Type B pancreatic cell (in vitro differentiated cells): ENCODE measurements at regions not wholly inside any gene's neighbourhood (a gene's known extent, or its start where the extent isn't known, plus 50 kb on each side); places are given as distances from the start of the nearest gene placed in this dataset.

Source experiments
- DNase-seq: peaks from one replicate; pipeline ENCODE4 v3.0.0; 2021; ENCODE audit warnings: mixed read lengths; ENCODE audit not compliant: unreplicated experiment; ENCODE audit errors: extremely low spot score
- H3K27ac Mint-ChIP-seq: 2 replicates; pipeline ENCODE4 v1.8.0; 2021; ENCODE audit warnings: mild to moderate bottlenecking, mixed read lengths
- H3K27me3 Mint-ChIP-seq: 2 replicates; pipeline ENCODE4 v1.8.0; 2021; ENCODE audit warnings: mixed read lengths
- H3K36me3 Mint-ChIP-seq: 2 replicates; pipeline ENCODE4 v1.8.0; 2021; ENCODE audit warnings: mixed read lengths
- H3K4me1 Mint-ChIP-seq: one replicate; pipeline ENCODE4 v1.8.0; 2021; ENCODE audit warnings: mixed read lengths; ENCODE audit not compliant: unreplicated experiment
- H3K4me3 Mint-ChIP-seq: 2 replicates; pipeline ENCODE4 v1.8.0; 2021; ENCODE audit warnings: mild to moderate bottlenecking, mixed read lengths
- H3K9me3 Mint-ChIP-seq: 2 replicates; pipeline ENCODE4 v1.8.0; 2021; ENCODE audit warnings: mixed read lengths
- TF ChIP-seq, protein P1 (sequence below): fragments of 200-600 bp; sonication (generic); conservative IDR thresholded peaks from 2 replicates; pipeline ENCODE4 v1.5.0; 2021; ENCODE audit warnings: antibody characterized with exemption, mild to moderate bottlenecking

DNA sequence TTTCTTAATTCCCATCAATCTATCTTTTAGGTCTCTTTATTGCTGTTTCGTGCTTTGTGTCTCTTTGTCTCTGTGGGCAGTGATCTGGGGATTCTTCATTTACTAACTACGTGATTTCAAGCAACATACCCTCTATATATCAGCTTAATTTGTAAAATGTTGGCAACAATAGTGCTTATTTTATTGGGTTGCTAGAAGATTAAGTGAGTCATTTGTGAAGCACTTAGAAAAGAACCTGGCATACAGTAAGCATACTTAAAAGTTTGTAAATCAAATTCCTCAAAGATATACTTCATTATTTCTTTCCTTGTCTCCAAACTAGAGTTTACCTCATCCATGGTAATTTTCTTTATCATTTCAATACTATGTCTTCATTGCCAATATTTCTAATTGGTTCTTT is 669.7 kb downstream of the MAT2B start:
- Mint-ChIP-seq H3K4me1 (peaks cover 4% of the 10 kb centered on the region), H3K36me3 (no peaks in the 10 kb centered on the region), H3K9me3 (peaks cover 4% of the 10 kb centered on the region), H3K27me3 (no peaks in the 10 kb centered on the region), H3K4me3 (no peak overlapping the region), H3K27ac (no peak overlapping the region)
- no peak for DNase-seq
- TF ChIP-seq, protein P1, sequence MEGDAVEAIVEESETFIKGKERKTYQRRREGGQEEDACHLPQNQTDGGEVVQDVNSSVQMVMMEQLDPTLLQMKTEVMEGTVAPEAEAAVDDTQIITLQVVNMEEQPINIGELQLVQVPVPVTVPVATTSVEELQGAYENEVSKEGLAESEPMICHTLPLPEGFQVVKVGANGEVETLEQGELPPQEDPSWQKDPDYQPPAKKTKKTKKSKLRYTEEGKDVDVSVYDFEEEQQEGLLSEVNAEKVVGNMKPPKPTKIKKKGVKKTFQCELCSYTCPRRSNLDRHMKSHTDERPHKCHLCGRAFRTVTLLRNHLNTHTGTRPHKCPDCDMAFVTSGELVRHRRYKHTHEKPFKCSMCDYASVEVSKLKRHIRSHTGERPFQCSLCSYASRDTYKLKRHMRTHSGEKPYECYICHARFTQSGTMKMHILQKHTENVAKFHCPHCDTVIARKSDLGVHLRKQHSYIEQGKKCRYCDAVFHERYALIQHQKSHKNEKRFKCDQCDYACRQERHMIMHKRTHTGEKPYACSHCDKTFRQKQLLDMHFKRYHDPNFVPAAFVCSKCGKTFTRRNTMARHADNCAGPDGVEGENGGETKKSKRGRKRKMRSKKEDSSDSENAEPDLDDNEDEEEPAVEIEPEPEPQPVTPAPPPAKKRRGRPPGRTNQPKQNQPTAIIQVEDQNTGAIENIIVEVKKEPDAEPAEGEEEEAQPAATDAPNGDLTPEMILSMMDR: no peak

DNA sequence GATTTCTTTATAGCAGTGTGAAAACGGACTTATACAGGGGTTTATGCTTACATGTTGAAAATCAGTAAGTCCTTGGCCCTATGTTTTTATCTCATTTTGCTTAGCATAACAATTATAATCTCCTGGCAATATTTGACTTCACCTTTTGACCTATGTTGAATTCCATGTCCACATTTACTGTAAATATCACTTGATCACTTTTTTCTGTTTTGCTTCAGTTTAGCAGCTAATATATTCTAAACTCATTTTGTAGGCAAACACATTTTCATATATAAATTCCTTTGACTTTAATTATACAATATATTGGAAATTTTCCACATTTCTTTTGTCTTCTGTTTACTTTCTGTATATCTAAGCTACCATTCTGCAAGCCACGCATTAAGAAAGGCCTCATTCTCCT is 674.0 kb downstream of the MAT2B start:
- H3K4me1 Mint-ChIP-seq: peaks cover 4% of the 10 kb centered on the region
- peaks cover 4% of the 10 kb centered on the region for H3K9me3 Mint-ChIP-seq
- no peak overlapping the region for H3K4me3 Mint-ChIP-seq
- H3K36me3 Mint-ChIP-seq: no peaks in the 10 kb centered on the region
- TF ChIP-seq, protein P1: no peak
- no peak for DNase-seq
- H3K27ac Mint-ChIP-seq: no peak overlapping the region
- H3K27me3 Mint-ChIP-seq: no peaks in the 10 kb centered on the region

DNA sequence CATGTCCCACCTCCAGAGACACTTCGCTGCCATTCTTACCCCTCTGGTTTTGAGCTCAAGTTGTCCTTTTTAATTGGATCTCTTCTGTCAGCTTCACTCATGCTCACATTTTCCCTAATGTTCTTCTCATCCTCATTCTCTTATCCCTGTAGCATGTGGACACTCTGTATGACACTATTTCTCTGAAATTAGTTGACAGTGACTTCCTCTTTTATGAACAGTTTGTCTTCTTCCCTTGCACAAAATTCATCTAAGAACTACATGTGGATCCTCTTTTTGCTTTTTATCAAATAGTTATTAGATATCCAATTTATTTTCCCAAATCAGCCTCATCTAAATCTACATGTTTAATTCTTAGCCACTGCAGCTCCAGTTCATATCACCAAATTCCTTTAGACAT is 676.2 kb downstream of the MAT2B start:
- no peak for DNase-seq
- TF ChIP-seq, protein P1: no peak
- peaks cover 4% of the 10 kb centered on the region for H3K9me3 Mint-ChIP-seq
- H3K27ac Mint-ChIP-seq: no peak overlapping the region
- H3K4me3 Mint-ChIP-seq: no peak overlapping the region
- H3K27me3 Mint-ChIP-seq: no peaks in the 10 kb centered on the region
- H3K36me3 Mint-ChIP-seq: no peaks in the 10 kb centered on the region
- H3K4me1 Mint-ChIP-seq: peaks cover 4% of the 10 kb centered on the region

DNA sequence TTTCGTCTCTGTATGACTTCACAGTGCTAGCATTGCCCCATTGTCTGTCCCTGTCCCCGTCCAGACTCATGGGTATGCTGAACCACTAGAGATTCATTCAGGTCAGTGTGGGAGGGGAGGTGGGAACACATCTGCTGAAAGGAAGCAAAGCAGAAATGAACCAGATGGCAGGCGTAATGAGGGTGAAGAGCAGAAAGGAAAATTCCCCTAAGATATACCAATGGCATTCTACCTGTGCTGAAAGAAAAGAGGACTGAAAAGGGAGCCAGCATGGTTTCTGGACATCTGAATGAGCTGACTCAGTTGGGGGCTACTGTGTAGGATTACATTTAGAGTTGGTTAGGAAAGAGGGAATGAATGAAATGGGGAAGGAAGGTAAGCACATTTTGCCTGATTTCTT is 678.7 kb downstream of the MAT2B start:
- Mint-ChIP-seq H3K36me3 (no peaks in the 10 kb centered on the region), H3K4me1 (peaks cover 8% of the 10 kb centered on the region), H3K4me3 (no peak overlapping the region), H3K27me3 (peaks cover 3% of the 10 kb centered on the region), H3K27ac (no peak overlapping the region), H3K9me3 (no peaks in the 10 kb centered on the region)
- no peak for DNase-seq
- TF ChIP-seq, protein P1: no peak

DNA sequence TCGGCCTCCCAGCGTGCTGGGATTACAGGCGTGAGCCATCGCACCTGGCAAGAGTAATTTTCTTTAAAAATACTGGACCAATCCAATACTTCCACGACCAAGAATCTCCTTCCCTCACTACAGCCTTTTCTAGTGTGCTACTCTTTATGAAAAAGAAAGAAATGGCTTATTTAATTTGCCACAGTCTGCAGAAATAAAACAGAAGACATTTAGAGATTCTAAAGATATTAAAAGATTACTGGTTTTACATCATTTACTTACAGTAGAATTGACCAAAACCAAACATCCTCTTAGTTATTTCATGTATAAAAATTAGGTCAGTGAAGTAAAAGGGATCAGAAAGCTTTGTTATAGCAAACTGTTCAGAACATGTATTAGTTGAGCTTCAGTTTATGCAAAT is 679.6 kb downstream of the MAT2B start:
- Mint-ChIP-seq H3K9me3 (no peaks in the 10 kb centered on the region), H3K4me1 (peaks cover 8% of the 10 kb centered on the region), H3K36me3 (no peaks in the 10 kb centered on the region), H3K4me3 (no peak overlapping the region), H3K27ac (no peak overlapping the region), H3K27me3 (peaks cover 3% of the 10 kb centered on the region)
- no peak for DNase-seq
- TF ChIP-seq, protein P1: no peak

DNA sequence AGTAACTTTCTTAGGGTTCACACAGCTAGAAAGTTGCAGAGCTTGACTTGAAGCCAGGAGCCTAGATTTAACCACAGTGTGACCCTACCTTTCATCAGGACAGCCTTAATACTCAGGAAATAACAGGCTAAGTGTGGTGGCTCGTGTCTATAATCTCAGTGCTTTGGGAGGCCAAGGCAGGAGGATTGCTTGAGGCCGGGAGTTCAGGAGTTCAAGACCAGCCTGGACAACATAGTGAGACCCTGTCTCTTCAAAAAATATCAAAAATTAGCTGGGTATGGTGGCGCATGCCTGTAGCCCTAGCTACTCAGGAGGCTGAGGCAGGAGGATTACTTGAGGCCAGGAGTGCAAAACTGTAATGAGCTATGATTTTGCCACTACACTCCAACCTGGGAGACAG is 681.1 kb downstream of the MAT2B start:
- no peak overlapping the region for H3K4me3 Mint-ChIP-seq
- peaks cover 3% of the 10 kb centered on the region for H3K27me3 Mint-ChIP-seq
- TF ChIP-seq, protein P1: no peak
- no peak for DNase-seq
- no peak overlapping the region for H3K27ac Mint-ChIP-seq
- peaks cover 8% of the 10 kb centered on the region for H3K4me1 Mint-ChIP-seq
- no peaks in the 10 kb centered on the region for H3K36me3 Mint-ChIP-seq
- no peaks in the 10 kb centered on the region for H3K9me3 Mint-ChIP-seq
